Right hindlimb (tissue), 1 donor: ENCODE measurements at regions not wholly inside any gene's neighbourhood (a gene's known extent, or its start where the extent isn't known, plus 50 kb on each side); places are given as distances from the start of the nearest gene placed in this dataset.
"Not testable (repeated sequence)": the region's sequence is repeated elsewhere in the genome, so short reads cannot be mapped to it uniquely, and the experiment has no call there.

Source experiments
- DNase-seq: peaks from one replicate; pipeline ENCODE4 v3.0.0-alpha.2; 2018

DNA sequence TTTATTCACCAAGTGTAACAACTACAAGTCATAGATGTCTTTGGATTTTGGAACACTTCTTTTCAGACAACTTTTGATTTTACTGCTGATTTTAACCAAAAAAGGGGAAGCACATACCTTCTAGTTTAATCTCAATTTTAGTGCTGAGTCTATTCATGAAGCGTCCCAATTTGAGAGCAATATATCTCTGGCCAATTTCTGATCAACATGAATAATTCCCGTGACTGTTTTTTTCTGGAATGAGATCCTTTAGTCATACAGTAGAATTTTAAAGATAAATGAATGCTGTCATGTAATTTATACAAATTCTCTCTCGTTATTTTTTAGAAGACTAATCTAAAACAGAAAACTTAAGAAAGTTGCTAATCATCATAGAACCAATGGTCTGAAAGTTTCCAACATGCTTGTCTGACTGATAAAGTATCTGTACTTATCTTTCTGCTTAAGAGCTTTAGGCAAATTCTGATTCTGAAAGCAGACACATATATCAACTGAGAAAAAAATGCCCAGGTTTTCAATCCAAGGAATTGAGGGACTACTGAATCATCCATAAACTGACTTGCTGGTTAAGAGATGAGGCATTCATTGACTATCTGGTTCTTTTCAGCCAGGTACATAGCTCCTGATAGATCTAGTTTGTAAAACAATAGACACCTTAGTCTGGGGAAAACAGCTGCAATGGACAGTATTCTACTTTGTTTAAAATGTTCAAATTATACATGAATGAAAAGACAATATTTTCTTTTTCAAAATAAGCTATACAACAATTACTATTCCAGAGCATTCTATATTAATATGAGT is 657.5 kb downstream of the RFPL4B start:
- DNase-seq = no peak

DNA sequence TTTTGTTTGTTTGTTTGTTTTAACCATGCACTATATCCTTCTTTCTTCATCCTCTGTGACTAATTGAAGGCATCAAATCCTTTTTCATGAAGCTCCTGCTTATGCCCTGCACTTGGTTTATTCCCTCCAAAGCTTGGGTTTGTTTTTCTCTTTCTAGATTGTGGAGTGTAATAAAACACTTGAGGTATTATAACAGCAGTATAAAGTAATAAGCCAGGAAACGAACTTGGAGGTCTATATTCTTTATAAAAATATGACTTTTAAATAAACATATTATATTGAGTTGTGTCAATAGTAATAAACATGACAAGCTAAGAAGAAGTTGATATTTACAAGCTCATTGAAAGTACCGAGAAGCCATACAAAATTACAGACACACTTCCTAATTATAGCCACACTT is 659.4 kb downstream of the RFPL4B start:
- no peak for DNase-seq

- DNase-seq = peak; percentile 46
Observed at GRCh38 chr6:113009682-113010081, 662.6 kb downstream of the RFPL4B start.

- peak; percentile 22 for DNase-seq
Observed at GRCh38 chr6:113010196-113010989, 663.3 kb downstream of the RFPL4B start.

DNA sequence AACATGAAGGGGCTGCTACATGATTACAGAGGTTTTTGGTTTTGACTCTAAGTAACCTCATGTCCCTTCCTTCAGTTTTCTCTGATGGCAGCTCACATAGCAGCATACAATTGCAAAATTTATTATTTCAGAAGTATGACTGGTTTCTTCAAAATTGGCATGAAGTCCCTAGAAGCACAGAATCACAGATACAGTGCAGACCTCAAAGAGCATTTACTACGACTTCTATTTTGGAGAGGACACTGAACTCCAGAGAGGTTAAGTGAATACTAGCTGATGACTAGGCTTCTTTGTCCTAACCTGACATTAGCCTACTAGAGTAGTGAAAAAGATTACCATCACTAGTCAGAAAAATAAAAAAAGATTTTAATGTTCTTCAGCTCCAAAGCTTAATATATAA is 664.3 kb downstream of the RFPL4B start:
- DNase-seq = no peak

GRCh38 chr6:113011801-113012200 is 664.7 kb downstream of the RFPL4B start:
- no peak for DNase-seq

DNA sequence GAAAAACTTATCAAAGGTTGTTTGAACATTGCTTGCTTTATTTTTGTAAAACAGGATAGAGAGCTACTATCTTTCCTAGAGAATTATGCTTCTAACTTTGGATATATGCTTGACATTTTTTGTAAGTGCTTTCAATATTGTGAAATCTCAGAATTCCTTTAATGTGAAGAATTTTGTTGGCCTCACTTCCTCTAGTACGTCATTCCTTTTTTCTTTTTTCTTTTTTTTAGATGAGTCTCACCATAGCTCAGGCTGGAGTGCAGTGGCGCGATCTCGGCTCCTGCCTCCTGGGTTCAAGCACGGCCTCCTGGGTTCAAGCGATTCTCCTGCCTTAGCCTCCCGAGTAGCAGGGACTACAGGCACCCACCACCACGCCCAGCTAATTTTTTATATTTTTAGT is 668.1 kb downstream of the RFPL4B start:
- DNase-seq = no peak

GRCh38 chr6:113017353-113017752 is 670.2 kb downstream of the RFPL4B start:
- no peak for DNase-seq

GRCh38 chr6:113018351-113019151 is 671.4 kb downstream of the RFPL4B start:
- peak; percentile 68 for DNase-seq

DNA sequence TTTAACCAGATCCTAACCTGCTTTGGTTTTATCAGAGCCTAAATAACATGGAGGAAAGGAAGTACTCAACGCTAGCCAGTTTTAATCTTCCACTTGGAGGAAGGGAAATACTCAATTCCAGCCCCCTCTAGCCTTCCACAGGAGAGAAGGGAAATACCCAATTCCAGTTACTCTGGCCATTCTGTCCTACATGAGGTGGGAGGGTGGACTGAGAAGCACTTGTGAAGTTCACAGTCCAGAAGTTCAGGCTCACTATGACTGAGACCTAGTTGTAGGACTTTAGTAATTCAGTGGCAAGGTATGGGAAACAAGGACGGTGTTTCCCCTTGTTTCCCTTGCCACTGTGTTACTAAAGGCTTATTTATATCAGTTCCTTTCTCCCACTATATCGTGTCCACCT is 672.0 kb downstream of the RFPL4B start:
- no peak for DNase-seq

- no peak for DNase-seq
Observed at GRCh38 chr6:113027780-113028179, 680.6 kb downstream of the RFPL4B start.

- not testable (repeated sequence) for DNase-seq
Observed at GRCh38 chr6:113029161-113029560, 682.0 kb downstream of the RFPL4B start.

DNA sequence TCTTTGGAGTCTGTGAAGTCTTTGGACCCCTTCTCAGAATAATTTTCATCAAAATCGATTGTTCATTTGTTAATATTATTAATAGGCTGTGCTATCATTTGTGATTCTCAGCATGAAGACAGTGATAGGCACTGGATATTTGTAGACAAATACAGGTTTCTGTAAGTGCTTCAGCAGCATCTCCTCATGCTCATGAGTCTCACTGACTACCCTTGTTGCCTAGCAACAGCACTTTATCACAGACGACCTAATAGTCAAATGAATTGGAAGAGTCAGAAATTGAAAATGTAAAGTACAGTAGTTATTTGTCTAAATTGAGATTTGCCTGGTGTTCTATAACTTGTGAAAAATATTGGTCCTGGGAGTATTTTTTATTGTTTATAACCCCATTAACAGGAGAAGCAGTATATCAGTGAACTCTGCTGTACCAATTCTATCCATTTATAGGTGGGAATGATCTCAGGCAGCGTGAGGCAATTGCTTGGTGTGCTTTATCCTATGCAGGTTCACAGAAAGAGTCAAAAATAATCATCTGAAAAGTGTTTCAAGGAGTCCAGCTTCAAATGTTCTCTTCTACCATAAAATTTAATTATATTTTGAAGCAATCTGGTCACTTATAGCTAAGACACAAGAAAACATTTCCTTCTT is 684.6 kb downstream of the RFPL4B start:
- no peak for DNase-seq

GRCh38 chr6:113039005-113039404 is 691.9 kb downstream of the RFPL4B start:
- no peak for DNase-seq

- no peak for DNase-seq
Observed at GRCh38 chr6:113047148-113047547, 700.0 kb downstream of the RFPL4B start.

GRCh38 chr6:113047932-113048331 is 700.8 kb downstream of the RFPL4B start:
- DNase-seq = no peak

- no peak for DNase-seq
Observed at GRCh38 chr6:113048741-113049140, 701.6 kb downstream of the RFPL4B start.

DNA sequence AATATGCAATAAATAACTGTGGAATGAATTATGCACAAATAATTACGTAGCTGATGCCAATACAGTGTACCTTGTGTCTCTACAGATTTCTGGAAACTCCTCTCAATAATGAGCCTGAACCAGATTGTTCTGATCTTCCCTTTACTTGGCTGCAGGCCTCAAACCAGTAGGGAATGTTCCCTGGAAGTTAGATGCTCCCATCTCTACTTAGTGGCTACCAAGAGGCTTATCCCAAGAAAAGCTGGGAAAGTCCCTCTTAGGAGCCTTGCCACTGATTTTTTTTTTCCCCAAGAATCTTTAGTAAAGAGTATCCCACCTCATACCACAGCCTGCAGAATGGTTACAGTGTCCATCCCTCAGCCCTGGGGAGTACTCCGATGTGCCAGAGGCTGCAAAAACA is 702.1 kb downstream of the RFPL4B start:
- DNase-seq = no peak

- DNase-seq = peak; percentile 34
Observed at GRCh38 chr6:113050010-113050858, 703.1 kb downstream of the RFPL4B start.

- DNase-seq = peak; percentile 49
Observed at GRCh38 chr6:113050979-113051378, 703.8 kb downstream of the RFPL4B start.

- DNase-seq = no peak
Observed at GRCh38 chr6:113052506-113052905, 705.4 kb downstream of the RFPL4B start.

GRCh38 chr6:113055061-113055460 is 707.9 kb downstream of the RFPL4B start:
- DNase-seq = peak; percentile 32
